ENCODE measurements at regions not wholly inside any gene's neighbourhood (a gene's known extent, or its start where the extent isn't known, plus 50 kb on each side); places are given as distances from the start of the nearest gene placed in this dataset.

DNA sequence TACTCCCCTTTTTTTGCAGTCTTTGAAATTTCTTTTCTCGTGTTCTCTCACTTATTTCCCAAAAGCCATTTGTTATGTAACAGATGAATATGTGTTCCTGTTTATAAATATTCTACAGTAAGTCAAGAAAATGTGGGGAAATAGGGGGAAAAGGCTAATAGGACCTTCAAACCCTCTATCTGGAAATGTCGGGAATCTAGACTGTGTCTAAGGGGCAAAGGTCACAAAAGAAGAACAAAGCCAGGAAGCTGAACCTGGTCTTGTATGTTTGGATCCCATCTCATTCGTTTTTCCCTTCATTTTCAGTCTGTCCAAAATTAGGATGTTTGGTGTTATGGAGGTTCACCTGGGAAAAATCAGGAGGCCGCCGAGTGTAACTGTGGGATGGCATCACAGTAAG lies 490.3 kb downstream of the NR2F1-AS1 start:
- TF ChIP-seq, protein P1, sequence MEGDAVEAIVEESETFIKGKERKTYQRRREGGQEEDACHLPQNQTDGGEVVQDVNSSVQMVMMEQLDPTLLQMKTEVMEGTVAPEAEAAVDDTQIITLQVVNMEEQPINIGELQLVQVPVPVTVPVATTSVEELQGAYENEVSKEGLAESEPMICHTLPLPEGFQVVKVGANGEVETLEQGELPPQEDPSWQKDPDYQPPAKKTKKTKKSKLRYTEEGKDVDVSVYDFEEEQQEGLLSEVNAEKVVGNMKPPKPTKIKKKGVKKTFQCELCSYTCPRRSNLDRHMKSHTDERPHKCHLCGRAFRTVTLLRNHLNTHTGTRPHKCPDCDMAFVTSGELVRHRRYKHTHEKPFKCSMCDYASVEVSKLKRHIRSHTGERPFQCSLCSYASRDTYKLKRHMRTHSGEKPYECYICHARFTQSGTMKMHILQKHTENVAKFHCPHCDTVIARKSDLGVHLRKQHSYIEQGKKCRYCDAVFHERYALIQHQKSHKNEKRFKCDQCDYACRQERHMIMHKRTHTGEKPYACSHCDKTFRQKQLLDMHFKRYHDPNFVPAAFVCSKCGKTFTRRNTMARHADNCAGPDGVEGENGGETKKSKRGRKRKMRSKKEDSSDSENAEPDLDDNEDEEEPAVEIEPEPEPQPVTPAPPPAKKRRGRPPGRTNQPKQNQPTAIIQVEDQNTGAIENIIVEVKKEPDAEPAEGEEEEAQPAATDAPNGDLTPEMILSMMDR (IDR thresholded peaks at IDR 0.05; ENCODE audit: low read depth, low read length): no peak
- TF ChIP-seq EZH2phosphoT487 (IDR thresholded peaks at IDR 0.05; ENCODE audit: low read depth): no peak

All from OCI-LY3 (cell line).